NCI-H1092 (cell line): ENCODE measurements at regions not wholly inside any gene's neighbourhood (a gene's known extent, or its start where the extent isn't known, plus 50 kb on each side); places are given as distances from the start of the nearest gene placed in this dataset.

Experiments used
- DNase-seq: peaks from one replicate; lab custom pipeline; 2025; lab: John Stamatoyannopoulos, UW

- DNase-seq = no peak
These were observed 243.3 kb downstream of the FAM43A start for GRCh38 chr3:194928831-194929577.

DNA sequence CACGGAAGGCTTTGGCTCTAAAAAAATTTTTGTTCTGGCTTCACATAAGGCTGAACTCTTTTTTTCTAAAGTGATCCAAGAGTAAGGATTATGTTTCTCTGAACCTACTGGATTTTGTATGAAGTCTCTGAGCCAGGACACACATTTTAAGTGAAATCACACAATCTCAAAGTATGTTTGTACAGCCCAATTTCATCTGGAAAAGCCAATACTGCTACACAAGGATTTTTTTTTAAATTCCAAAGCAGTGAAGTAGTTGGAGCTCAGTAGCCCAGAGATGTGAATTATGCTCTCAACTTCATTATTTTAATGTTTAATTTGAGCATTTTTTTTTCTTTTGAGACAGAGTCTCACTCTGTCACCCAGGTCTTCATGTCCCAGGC lies 243.9 kb downstream of the FAM43A start:
- no peak for DNase-seq

GRCh38 chr3:194930377-194931204 lies 244.9 kb downstream of the FAM43A start:
- DNase-seq = no peak

GRCh38 chr3:194931347-194931746 lies 245.7 kb downstream of the FAM43A start:
- DNase-seq = no peak

DNA sequence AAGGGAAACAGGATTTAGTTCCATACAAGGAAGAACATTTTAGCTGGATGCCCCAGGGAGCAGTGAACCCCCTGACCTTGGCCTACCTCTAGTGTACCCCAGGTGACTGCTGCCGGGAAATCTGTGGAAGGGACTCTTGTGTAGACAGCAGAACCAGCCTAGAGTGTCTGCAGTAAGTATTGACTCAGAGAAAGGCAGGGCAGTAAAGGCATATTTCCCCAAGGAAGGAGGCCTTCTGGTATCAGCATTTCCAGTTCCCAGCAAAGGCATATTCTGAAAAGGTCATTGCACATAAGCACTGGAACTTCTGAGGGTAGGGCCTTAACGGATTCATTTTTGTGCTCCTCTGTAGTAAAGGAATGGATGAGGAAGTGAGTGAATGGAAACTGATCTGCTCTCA lies 246.2 kb downstream of the FAM43A start:
- DNase-seq = no peak

DNA sequence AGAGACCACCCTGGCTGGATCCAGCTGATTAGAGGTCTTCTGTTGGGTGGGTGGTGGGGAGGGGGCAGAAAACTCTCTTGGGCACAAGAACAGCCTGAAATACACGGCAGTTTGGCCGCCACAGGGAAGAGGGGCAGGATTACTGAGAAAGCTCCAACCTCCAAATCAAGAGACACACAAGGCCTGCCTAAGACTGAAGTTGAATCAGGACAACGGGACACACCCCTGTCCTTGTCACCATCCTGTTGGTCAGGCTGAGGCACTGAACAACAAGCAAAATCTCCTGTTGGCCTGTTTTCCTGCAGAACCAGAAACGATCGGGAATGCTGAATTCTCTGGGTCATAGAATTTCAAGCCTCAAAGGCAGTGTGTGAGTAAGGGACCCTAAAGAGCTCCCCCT lies 247.8 kb downstream of the FAM43A start:
- DNase-seq = no peak

GRCh38 chr3:194935061-194935460 lies 249.4 kb downstream of the FAM43A start:
- DNase-seq = no peak

- DNase-seq = no peak
These were observed 250.2 kb downstream of the FAM43A start for GRCh38 chr3:194935632-194936470.

GRCh38 chr3:194936659-194937058 lies 251.0 kb downstream of the FAM43A start:
- DNase-seq = no peak

GRCh38 chr3:194937144-194937543 lies 251.5 kb downstream of the FAM43A start:
- DNase-seq = no peak

DNA sequence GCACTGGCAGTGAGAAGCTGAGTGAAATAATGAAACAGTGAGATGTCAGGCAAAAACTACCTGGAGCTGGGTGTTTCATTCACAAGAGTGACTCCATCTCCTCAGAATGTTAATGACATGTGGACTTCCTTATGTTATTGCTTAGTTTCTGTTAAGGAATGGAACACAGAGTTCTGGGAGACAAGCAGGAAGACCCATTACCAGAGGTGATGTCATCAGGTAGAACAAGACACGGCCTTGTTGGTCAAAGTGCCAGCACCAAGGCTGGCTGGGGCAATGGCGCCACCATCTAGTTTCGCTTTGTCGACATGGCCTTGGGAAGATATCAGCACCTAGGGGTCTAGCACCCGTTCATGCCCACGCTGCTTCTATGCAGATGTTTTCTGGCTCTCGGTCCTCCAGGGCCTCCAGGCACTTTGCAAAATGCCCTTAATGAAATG lies 252.2 kb downstream of the FAM43A start:
- DNase-seq = no peak

- no peak for DNase-seq
These were observed 253.3 kb downstream of the FAM43A start for GRCh38 chr3:194938845-194939531.

- DNase-seq = no peak
These were observed 253.8 kb downstream of the FAM43A start for GRCh38 chr3:194939532-194939909.

DNA sequence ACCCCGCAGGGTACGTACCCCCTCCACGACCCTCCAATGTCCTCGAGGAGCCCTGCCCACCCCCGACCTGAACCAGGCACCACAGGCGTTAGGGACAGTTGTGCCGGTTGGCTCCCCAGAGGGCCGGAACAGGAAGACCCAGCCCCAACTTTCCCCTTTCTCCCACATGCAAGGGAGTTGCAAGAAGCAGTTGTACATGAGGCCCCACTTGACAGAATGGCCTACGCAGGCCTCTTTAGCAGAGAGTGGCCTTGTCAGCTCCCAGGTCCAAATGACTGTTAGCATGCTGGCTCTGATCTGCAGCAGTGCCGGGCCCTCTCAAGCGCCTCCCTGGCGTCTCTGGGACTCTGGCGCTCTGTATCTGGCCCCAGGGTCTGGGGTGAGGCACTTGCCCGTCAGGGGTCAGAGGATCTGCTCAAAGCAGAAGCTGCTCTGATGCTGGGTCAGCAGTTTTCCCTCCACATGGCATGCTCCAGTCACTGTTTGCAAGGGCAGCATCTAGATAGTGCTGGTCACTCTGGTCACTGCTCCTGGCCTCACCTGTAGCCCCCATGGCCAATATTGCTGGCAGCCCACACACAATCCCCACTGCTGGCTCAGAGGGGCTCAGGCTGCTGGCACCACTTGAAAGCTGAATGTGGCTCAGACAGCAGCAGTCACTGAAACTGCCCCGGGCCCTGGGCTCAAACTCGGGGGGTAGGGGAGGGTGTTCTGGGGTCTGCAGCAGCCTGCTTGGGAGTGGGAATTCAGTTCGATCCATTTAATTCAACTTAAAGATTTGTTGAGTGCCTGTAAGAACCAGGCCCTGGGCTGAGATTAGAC lies 254.5 kb downstream of the FAM43A start:
- DNase-seq = no peak

DNA sequence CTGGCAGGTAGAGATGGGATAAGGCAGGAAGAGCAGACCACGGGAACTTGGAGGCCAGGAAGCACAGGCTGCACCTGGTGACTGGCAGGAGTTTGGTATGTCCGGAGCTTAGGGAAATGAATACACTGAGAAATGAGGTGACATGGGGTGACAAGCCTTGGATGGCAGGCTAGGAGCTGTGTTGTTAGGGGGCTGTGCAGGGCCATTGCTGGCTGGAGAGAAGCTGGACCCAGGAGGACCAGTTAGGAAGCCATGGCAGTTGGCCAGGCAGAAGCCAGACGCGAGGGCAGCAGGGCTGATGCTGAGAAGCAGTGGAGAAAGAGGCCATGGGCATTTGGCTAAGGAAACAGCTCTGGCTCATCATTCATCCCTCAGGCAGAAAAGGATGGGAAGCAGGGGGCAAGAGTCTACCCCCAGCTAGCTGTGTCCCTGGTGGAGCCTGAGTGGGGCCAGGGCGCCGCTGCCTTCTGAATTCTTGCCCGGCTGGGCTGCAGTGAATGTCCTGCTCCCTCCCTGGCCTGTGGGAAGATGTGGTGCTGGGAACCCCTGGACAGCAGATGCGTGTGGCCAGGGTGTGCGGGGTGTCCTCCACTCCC lies 255.8 kb downstream of the FAM43A start:
- DNase-seq = no peak

DNA sequence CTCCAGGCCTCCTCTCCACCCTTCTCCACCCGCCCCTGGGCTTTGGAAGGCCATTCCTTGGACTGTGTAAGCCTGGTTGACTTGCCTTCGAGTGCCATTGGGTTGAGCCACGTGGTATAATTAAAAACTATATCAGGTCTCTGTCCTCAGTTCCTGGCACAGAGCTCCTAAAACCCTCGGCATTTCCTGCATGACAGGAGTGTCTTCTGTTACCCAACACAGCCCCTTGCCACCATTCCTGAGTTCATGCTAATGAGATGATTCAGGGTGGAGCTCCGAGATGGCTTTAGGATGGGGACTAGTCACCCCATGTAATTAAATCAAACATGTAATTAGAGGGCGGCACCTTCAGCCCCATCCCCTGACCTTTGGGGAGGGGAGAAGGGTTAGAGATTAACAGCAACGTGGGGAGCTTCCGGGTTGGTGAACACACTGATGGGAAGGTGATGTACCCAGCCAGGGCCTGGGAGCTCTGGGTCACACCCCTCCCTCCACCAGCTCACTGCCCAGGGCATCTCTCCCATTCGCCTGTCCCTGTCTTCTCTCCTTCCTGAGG lies 256.4 kb downstream of the FAM43A start:
- no peak for DNase-seq

DNA sequence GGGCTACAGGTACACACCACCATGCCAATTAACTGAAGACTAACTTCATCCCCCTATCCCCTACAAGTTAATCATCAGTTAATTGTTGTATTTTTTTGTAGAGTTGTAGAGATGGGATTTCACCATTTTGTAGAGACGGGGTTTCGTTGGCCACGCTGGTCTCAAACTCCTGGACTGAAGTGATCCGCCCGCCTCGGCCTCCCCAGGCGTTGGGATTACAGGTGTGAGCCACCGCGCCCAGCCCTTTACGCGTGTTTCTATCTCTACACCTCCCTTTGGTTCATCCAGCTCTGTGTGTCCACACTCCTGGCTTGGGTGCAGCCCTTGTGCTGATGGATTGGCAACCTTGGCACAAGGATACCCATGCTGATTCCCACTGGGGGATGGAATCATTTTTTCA lies 258.8 kb downstream of the FAM43A start:
- DNase-seq = no peak

DNA sequence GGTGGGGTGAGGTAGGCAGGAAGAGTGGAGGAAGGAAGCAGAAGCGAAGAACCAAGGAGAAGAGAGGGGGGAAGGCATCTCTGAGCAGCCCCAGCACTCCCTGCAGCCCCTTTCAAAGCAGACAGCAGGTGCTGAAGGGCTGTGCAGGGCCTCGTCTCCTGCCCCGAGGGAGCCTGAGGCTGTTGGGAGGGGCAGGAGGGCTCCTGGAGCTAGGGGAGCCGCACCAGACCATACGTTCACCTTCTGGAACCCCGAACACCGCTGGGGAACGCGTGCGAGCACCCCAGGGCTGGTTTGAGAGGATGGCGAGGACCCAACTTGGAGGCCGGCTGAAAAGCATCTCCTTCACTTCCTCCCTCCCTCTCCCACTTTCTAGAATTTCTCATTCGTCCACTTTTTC lies 259.8 kb downstream of the FAM43A start:
- no peak for DNase-seq

- DNase-seq = no peak
These were observed 260.4 kb downstream of the FAM43A start for GRCh38 chr3:194946091-194946490.

DNA sequence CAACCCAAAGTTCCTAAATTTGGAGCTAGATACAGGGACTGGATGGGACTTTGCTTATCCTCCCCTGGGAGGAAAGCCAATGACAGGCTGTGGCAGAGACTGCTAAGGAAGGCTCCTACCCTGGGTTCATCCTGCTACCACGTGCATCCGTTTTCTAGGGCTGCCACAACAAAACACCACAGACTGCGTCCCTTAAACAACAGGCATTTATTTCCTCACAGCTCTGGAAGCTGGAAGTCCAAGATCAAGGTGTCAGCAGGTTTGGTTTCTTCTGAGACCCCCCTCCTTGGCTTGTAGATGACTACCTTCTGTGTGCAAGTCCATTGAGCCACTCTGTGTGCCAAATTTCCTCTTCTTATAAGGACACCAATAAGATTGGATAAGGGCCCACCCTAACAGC lies 263.9 kb downstream of the FAM43A start:
- no peak for DNase-seq
